OCI-LY7 (cell line): ENCODE measurements at regions not wholly inside any gene's neighbourhood (a gene's known extent, or its start where the extent isn't known, plus 50 kb on each side); places are given as distances from the start of the nearest gene placed in this dataset.

Experiments used
- BruUV-seq: library from RNA; stranded (reverse); fragments of 400-500 nt; replicated peaks from 2 replicates; lab custom pipeline; 2021; lab: Mats Ljungman, UMichigan
- CTCF ChIA-PET: fragments of 300-600 bp; sonication (Branson Sonifier 250); formaldehyde crosslinking; loops from one replicate; lab custom pipeline; 2022; ENCODE audit warnings: antibody characterized with exemption; ENCODE audit not compliant: unreplicated experiment; lab: Charles Lee
- POLR2A ChIA-PET: fragments of 300-600 bp; sonication (Branson Sonifier 250); formaldehyde crosslinking; loops from one replicate; lab custom pipeline; 2022; ENCODE audit warnings: antibody characterized with exemption; lab: Charles Lee
- DNase-seq: peaks from one replicate; pipeline ENCODE4 v3.0.0-alpha.2; 2015; ENCODE audit warnings: low spot score
- H2AFZ ChIP-seq: fragments of 200-600 bp; sonication (generic), shearing (Covaris generic); 2 replicates; pipeline ENCODE4 v1.6.1; 2014; ENCODE audit warnings: mild to moderate bottlenecking, antibody characterized with exemption, low read length, moderate library complexity
- H3K27ac ChIP-seq: fragments of 200-600 bp; sonication (generic); 2 replicates; pipeline ENCODE4 v1.5.1; 2014; ENCODE audit warnings: mixed run types, low read depth, mild to moderate bottlenecking, moderate library complexity, low read length, inconsistent platforms; ENCODE audit not compliant: poor library complexity, severe bottlenecking
- H3K36me3 ChIP-seq: fragments of 200-600 bp; sonication (generic); 2 replicates; pipeline ENCODE4 v1.6.1; 2014; ENCODE audit warnings: mild to moderate bottlenecking, antibody characterized with exemption, low read length, moderate library complexity, mixed read lengths; ENCODE audit not compliant: insufficient read depth
- H3K4me1 ChIP-seq: fragments of 200-600 bp; sonication (generic); 2 replicates; pipeline ENCODE4 v1.5.1; 2014; ENCODE audit warnings: mild to moderate bottlenecking, low read length; ENCODE audit not compliant: insufficient read depth, poor library complexity, severe bottlenecking
- H3K4me2 ChIP-seq: fragments of 200-600 bp; sonication (generic); 2 replicates; pipeline ENCODE4 v1.6.1; 2014; ENCODE audit warnings: mild to moderate bottlenecking, low read length
- H3K4me3 ChIP-seq: fragments of 200-600 bp; sonication (generic); 2 replicates; pipeline ENCODE4 v1.5.1; 2014; ENCODE audit warnings: mild to moderate bottlenecking, low read depth, low read length; ENCODE audit not compliant: poor library complexity, severe bottlenecking
- H3K79me2 ChIP-seq: fragments of 200-600 bp; sonication (generic); 2 replicates; pipeline ENCODE4 v1.6.1; 2016; ENCODE audit warnings: low read depth, mild to moderate bottlenecking, low read length, moderate library complexity, mixed read lengths; ENCODE audit not compliant: insufficient read depth
- H3K9me2 ChIP-seq: fragments of 200-600 bp; sonication (generic); 2 replicates; pipeline ENCODE4 v1.6.1; 2016; ENCODE audit warnings: mild to moderate bottlenecking, low read length, mixed read lengths; ENCODE audit not compliant: insufficient read depth
- H3K9me3 ChIP-seq: fragments of 200-600 bp; sonication (generic); 2 replicates; pipeline ENCODE4 v1.6.1; 2014; ENCODE audit warnings: mild to moderate bottlenecking, mixed run types, low read length, mixed read lengths
- H4K20me1 ChIP-seq: fragments of 200-600 bp; sonication (generic); 2 replicates; pipeline ENCODE4 v1.6.1; 2014; ENCODE audit warnings: mild to moderate bottlenecking, antibody characterized with exemption, low read length, moderate library complexity, mixed read lengths; ENCODE audit not compliant: insufficient read depth
- EZH2phosphoT487 ChIP-seq: fragments of 200-600 bp; sonication (generic); IDR thresholded peaks from 2 replicates; pipeline ENCODE4 v1.6.1; 2018; ENCODE audit warnings: low read depth, borderline replicate concordance, mild to moderate bottlenecking, mixed run types, antibody characterized with exemption, low read length, moderate library complexity, mixed read lengths
- intact Hi-C: fragments of 100-400 bp; cut with micrococcal nuclease; formaldehyde crosslinking; loops from one replicate; pipeline ENCODE4 v1.10.0; 2022; ENCODE audit not compliant: unreplicated experiment
- TF ChIP-seq, protein P1 (sequence below): fragments of 200-600 bp; sonication (generic); conservative IDR thresholded peaks from 2 replicates; pipeline ENCODE4 v1.5.1; 2014; ENCODE audit warnings: mild to moderate bottlenecking, antibody characterized with exemption, low read length, moderate library complexity, mixed read lengths

DNA sequence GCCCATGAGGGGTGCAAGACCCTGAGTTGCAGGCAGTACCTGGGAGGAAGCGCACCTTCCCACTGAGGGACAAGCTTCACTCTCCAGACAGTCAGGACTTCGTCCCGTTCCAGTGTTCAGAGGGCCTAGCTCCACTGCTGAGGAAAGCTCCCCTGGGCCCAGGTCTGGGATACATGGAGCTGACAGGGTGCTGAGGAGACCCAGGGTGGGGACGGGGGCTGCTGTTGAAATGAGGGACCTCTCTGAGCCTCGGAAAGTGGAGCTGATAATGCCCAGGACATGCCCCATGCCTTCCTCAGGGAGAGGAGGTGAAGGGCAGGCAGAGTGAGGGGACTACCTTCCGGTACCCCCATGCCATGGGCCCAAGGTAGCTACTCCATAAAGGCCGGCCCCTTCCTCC lies 169.2 kb upstream of the MYCN start:
- no peak for DNase-seq
- Histone ChIP-seq H3K4me3 (no peak overlapping the region), H3K27ac (no peak overlapping the region), H4K20me1 (no peaks in the 10 kb centered on the region), H3K4me2 (no peak overlapping the region), H3K36me3 (no peaks in the 10 kb centered on the region), H3K79me2 (no peaks in the 10 kb centered on the region), H3K4me1 (no peaks in the 10 kb centered on the region), H2AFZ (no peak overlapping the region), H3K9me3 (no peaks in the 10 kb centered on the region), H3K9me2 (no peaks in the 10 kb centered on the region)
- ChIA-PET CTCF (interaction anchor here (0.6 kb wide), 1 partner anchor 12 kb away, joined by 3 read pairs; no protein-coding TSS in a partner anchor), POLR2A (interaction anchor here (0.6 kb wide), 1 partner anchor 22 kb away, joined by 3 read pairs; no protein-coding TSS in a partner anchor)
- intact Hi-C loops, result no loop called here
- BruUV-seq, result no TSS peak
- TF ChIP-seq, protein P1, sequence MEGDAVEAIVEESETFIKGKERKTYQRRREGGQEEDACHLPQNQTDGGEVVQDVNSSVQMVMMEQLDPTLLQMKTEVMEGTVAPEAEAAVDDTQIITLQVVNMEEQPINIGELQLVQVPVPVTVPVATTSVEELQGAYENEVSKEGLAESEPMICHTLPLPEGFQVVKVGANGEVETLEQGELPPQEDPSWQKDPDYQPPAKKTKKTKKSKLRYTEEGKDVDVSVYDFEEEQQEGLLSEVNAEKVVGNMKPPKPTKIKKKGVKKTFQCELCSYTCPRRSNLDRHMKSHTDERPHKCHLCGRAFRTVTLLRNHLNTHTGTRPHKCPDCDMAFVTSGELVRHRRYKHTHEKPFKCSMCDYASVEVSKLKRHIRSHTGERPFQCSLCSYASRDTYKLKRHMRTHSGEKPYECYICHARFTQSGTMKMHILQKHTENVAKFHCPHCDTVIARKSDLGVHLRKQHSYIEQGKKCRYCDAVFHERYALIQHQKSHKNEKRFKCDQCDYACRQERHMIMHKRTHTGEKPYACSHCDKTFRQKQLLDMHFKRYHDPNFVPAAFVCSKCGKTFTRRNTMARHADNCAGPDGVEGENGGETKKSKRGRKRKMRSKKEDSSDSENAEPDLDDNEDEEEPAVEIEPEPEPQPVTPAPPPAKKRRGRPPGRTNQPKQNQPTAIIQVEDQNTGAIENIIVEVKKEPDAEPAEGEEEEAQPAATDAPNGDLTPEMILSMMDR, result no peak
- no peak for TF ChIP-seq EZH2phosphoT487

- ChIA-PET POLR2A (interaction anchor here (0.6 kb wide), 1 partner anchor 736 kb away, joined by 3 read pairs; no protein-coding TSS in a partner anchor), CTCF (no interaction called here)
- Histone ChIP-seq H3K4me1 (no peaks in the 10 kb centered on the region), H3K36me3 (no peaks in the 10 kb centered on the region), H3K27ac (no peak overlapping the region), H2AFZ (no peak overlapping the region), H4K20me1 (no peaks in the 10 kb centered on the region), H3K9me2 (no peaks in the 10 kb centered on the region), H3K79me2 (no peaks in the 10 kb centered on the region), H3K9me3 (no peaks in the 10 kb centered on the region), H3K4me3 (no peak overlapping the region), H3K4me2 (no peak overlapping the region)
- intact Hi-C loops, result no loop called here
- BruUV-seq, result no TSS peak
- no peak for TF ChIP-seq EZH2phosphoT487
- TF ChIP-seq, protein P1, result no peak
- DNase-seq, result no peak
Measured at GRCh38 chr2:15772086-15772595, 168.2 kb upstream of the MYCN start.

GRCh38 chr2:15772681-15773080 lies 167.7 kb upstream of the MYCN start:
- no peak overlapping the region for H3K27ac ChIP-seq
- H3K9me2 ChIP-seq, result no peaks in the 10 kb centered on the region
- no peaks in the 10 kb centered on the region for H3K4me1 ChIP-seq
- ChIA-PET POLR2A (interaction anchor here (0.6 kb wide), 1 partner anchor 736 kb away, joined by 3 read pairs; no protein-coding TSS in a partner anchor), CTCF (no interaction called here)
- H3K36me3 ChIP-seq, result no peaks in the 10 kb centered on the region
- H2AFZ ChIP-seq, result no peak overlapping the region
- no peaks in the 10 kb centered on the region for H3K79me2 ChIP-seq
- TF ChIP-seq EZH2phosphoT487, result no peak
- TF ChIP-seq, protein P1, result no peak
- H3K4me2 ChIP-seq, result no peak overlapping the region
- H4K20me1 ChIP-seq, result no peaks in the 10 kb centered on the region
- intact Hi-C loops, result no loop called here
- H3K9me3 ChIP-seq, result no peaks in the 10 kb centered on the region
- no TSS peak for BruUV-seq
- DNase-seq, result no peak
- no peak overlapping the region for H3K4me3 ChIP-seq
